ENCODE measurements at regions not wholly inside any gene's neighbourhood (a gene's known extent, or its start where the extent isn't known, plus 50 kb on each side); places are given as distances from the start of the nearest gene placed in this dataset.
A peak's percentile ranks its signal among the peaks of the same experiment; 100 is the strongest.

DNA sequence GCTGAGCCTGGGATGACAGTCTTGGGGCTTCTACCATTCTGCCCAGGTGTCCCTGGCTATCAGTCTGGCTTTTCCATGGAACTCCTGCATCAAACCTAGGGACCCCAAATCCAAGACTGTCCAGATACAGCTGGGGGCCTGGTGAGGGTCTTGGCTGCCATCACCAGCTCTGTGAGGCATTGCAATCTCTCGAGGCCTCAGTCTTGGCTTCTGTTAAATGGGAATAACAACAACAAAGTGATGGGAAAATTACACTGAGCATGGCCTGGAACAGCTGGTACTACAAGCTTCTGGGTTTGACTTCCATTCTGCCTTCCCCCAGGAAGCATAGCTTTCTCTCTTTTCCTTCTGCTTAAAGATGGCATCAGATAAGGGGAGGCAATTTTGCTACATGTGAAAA is 50.0 kb upstream of the LCTL start:
- DNase-seq = no peak

- DNase-seq = peak; percentile 33
Measured at GRCh38 chr15:66617137-66618090, 51.6 kb upstream of the LCTL start.

GRCh38 chr15:66619152-66619903 is 53.5 kb upstream of the LCTL start:
- no peak for DNase-seq

- no peak for DNase-seq
Measured at GRCh38 chr15:66620341-66620740, 54.5 kb upstream of the LCTL start.

- DNase-seq = no peak
Measured at GRCh38 chr15:66620744-66621344, 55.0 kb upstream of the LCTL start.

GRCh38 chr15:66621491-66622467 is 56.0 kb upstream of the LCTL start:
- DNase-seq = no peak

DNA sequence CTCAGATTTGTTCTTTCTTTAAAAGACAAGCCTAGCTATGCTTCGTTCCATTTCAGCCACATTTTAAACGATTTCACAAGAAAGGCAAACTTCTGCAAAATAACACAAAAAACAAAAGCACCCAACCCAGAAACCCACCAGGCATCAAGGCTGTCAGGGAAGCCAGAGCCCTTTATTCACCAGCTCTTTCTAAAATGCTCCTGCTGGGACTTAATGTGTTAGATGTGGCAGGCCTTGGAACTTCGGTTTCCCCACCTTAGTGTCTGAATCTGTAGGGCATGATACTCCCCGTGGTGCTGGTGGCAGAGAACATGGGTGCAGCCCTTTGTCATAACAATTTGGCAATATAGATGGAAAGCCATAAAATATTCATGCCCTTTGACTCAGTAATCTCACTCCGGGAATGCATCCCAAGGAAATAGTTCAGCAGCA is 56.8 kb upstream of the LCTL start:
- no peak for DNase-seq

DNA sequence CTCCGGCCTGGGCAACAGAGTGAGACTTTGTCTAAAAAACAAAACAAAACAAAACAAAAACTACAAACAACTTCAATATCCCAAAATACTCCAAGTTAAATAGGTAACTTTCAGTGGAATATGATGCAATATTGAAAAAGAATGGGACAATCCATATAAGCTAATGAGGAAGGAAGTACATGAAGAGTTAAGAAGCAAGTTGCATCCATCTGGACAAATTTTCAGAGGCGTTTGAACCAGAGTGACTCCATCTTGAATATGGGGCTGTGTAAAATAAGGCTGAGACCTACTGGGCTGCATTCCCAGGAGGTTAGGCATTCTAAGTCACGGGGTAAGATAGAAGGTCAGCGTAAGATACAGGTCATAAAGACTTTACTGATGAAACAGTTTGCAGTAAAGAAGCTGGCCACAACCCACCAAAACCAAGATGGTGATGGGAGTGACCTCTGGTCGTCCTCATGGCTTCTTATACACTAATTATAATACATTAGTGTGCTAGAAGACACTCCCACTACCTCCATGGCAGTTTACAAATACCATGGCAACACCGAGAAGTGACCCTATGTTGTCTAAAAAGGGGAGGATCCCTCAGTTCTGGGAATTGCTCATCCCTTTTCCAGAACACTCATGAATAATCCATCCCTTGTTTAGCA is 58.1 kb upstream of the LCTL start:
- DNase-seq = no peak

DNA sequence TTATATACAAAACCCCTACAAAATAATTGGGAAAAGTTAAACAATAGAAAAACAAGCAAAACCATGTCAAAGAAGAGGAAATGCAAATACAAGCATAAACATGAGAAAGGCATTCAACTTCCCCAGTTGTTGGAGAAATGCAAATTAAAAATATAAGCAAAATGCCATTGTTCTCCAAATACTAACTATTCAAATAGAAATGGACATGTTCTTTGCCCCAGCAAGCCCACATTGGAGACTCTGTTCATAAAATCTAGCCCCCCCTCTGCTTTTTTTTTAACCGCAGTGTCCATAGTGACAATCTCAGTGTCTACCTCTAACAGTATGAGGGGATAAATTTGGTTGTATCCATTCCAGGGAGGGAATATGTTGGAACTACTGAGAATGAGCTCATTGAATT is 59.7 kb upstream of the LCTL start:
- no peak for DNase-seq

- DNase-seq = no peak
Measured at GRCh38 chr15:66625974-66626373, 60.2 kb upstream of the LCTL start.

DNA sequence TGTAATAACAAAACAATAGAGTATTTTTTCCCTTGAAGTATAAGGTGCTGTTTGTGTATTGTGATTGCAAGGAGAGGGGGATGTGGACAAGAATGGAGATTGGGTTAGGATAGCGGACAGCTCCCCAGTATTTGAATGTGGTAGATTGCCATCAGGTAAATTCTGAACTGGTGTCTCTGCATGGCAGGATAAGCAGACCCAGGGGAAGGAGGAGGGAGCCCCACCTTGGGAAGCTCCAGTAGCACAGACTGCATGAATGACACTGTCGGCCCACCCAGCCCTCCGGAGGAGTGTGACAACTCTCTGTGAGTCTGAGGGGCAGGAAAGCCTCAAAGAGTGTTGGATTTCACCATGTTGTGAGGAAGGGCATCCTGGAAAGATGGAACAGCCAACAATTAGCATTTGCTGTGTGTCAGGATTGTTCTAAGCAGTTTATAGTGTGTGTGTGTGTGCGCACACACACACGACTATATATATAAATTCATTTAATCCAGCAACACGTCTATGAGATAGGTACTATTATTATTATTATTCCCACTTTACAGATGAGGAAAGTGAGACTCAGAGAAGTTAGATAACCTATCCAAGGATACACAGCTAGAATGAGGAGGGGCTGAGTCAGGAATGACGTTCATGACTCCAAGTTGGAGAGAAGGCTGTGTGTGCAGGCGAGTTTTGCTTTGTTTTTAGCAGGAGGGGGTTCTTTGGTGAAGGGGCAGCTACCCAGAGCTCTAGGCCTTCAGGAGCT is 63.4 kb upstream of the LCTL start:
- no peak for DNase-seq

- DNase-seq = no peak
Measured at GRCh38 chr15:66629817-66630576, 64.2 kb upstream of the LCTL start.

DNA sequence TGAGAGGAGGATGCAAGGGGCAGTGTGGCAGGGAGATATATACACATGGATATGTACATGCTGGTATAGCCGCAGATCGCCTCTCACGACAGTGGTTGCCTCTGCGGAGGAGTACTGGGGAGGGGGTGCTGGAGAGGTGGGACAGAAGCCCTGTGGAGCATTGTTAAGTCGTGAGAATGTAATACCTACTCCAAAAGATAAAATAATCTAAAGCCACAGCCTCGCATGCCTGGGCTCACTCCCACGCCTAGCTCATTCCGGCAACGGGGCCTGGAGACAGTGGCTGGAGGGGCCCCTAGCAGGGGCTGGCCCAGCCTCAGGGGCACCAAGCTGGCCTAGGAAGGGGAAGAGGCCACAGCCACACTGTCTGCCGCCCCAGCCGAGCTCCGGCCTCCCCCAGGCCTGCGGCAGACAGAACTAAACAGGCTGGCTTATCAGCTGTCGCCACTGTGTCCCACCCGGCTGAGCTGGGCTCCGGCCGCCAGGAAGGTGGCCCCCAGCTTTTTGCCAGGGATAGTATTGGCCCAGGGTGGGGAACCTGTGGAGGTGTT is 65.1 kb upstream of the LCTL start:
- DNase-seq = no peak

DNA sequence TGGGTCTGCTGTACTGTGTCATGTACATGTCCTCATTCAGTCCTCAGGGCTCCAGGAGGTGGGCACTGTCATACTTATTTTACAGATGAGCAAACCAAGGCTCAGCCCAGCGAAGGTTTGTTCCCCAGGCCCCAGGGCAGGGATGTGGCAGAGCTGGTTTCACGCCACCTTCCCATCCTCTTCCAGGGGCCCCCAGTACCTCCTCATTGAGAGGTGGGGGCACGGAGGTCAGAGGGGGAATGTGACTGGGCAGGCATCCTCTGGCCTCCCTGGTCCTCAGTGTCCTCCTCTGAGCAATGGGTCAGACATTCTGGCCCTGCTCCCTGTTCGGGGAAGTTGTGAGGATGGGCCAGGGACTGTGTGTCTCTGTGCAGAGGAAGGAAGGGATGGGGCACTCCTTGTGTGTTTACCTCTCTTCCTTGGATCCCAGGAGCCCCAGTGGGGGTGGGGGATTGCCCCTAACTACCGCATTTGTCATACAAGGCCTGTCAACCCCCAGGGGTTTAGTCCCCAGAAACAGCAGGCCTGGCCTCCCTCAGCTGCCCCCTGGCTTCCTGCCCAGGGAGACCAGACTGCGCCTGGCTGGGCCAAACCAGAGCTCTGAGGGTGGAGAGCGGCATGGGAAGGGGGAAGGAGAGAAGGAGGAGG is 65.9 kb upstream of the LCTL start:
- no peak for DNase-seq

DNA sequence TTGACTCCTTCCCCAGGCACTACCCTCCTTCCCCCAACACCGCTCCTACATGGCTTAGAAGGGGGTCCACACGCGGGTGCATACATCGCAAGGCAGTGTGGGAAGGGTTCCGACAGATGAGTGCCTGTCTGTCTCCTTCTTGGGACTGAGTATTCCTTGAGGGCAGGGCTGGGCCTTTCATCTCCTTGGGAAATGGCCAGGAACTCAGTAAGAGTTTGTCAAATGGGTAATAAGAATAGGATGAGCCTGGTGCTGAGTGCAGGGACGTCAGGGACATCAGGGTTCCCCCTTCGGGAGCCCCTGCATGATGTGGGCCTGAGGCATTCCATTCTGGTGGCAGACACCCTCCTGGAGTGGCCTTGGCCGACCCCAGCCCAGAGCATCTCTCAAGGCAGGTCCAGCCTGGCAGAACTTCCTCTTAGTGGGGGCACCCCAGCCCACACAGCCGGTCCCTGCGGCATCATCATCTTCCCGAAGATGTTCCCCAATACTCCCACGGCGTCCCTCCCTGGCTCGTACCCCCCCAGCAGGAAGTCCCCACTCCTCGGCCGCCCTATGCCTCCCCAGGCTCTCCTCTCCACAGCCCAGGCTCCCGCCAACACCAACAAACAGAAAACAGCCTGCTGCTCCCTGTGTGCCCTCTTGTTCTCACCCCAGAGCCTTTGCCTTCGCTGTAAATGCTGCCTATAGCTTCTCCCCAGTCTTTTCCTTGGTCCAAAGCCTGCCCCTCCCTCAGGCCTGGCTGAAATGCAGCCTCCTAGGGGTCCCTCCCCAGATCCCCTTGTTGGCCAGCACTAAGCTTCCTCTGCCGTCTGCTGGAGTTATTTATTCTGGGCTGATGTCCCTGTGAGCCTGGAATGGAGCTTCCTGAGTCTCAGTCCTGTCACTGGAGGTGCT is 67.5 kb upstream of the LCTL start:
- DNase-seq = no peak

GRCh38 chr15:66633938-66634250 is 68.1 kb upstream of the LCTL start:
- DNase-seq = no peak

GRCh38 chr15:66634540-66634939 is 67.5 kb upstream of the SMAD6 start:
- no peak for DNase-seq

DNA sequence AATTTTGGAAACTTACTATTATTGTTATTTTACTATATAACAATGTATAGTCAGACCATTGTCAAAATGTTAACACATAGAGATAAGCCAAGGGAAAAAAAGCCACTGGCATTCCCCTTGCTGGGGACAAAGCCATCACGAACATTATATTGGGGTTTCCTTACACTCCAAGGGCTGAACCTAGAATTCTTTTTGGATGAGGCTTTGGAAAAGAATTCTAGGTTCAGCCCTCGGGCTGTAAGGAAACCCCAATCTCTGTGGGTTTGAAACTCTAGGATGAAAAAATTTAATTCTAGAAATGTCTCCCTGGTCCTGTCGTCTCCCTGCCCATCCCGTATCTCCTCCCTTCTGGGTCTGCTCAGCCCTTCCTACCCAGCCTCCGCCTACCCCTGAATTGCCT is 67.0 kb upstream of the SMAD6 start:
- no peak for DNase-seq

GRCh38 chr15:66635817-66636216 is 66.2 kb upstream of the SMAD6 start:
- DNase-seq = no peak

Data from SIG-M5 (cell line).